GM12878 (cell line): ENCODE measurements at regions not wholly inside any gene's neighbourhood (a gene's known extent, or its start where the extent isn't known, plus 50 kb on each side); places are given as distances from the start of the nearest gene placed in this dataset.

Experiments used
- ATAC-seq: fragments of 200-7000 bp; cut with Tn5 transposase; 3 replicates; pipeline ENCODE4 v1.9.1; 2020; ENCODE audit warnings: mild to moderate bottlenecking, moderate library complexity
- BruUV-seq: library from RNA; stranded (reverse); fragments of 400-500 nt; replicated peaks from 2 replicates; lab custom pipeline; 2021; lab: Mats Ljungman, UMichigan
- CTCF ChIA-PET: fragments of 300-600 bp; sonication (Branson Sonifier 250); formaldehyde crosslinking; extraction: SDS; loops from one replicate; lab custom pipeline; 2021; ENCODE audit warnings: inconsistent platforms; lab: Yijun Ruan, JAX
- POLR2A ChIA-PET: fragments of 350-600 bp; formaldehyde crosslinking; extraction: SDS; loops from one replicate; lab custom pipeline; 2021; ENCODE audit warnings: inconsistent platforms; lab: Charles Lee
- RAD21 ChIA-PET: fragments of 300-600 bp; sonication (Branson Sonifier 250); formaldehyde crosslinking; loops from one replicate; lab custom pipeline; 2023; ENCODE audit warnings: antibody characterized with exemption; ENCODE audit not compliant: unreplicated experiment; lab: Charles Lee
- SMC1A ChIA-PET: fragments of 300-600 bp; sonication (Branson Sonifier 250); formaldehyde crosslinking; loops from one replicate; lab custom pipeline; 2023; ENCODE audit not compliant: unreplicated experiment, uncharacterized antibody; lab: Charles Lee
- DNase-seq: peaks from one replicate; pipeline ENCODE4 v3.0.0-alpha.2; 2011; ENCODE audit warnings: low read depth, low spot score
- FAIRE-seq: peaks from 3 replicates; lab custom pipeline; 2011; peaks lifted over from hg19 to GRCh38; lab: Jason Lieb, UNC
- H2AFZ ChIP-seq: 2 replicates; pipeline ENCODE4 v1.6.0; 2011; ENCODE audit warnings: low read depth, low read length, control low read depth; ENCODE audit not compliant: control insufficient read depth
- H3K27ac ChIP-seq: 2 replicates; pipeline ENCODE4 v1.5.1; 2011; ENCODE audit warnings: control low read depth; ENCODE audit not compliant: control insufficient read depth, insufficient read depth
- H3K27me3 ChIP-seq, 2 experiments: replicated peaks in 1 of 2; 2 replicates each; pipeline versions ENCODE4 v1.6.0 to v1.6.1; 2011; ENCODE audit warnings: low read length in 1 of 2; ENCODE audit not compliant: control insufficient read depth in 2 of 2, insufficient read depth in 2 of 2
- H3K36me3 ChIP-seq, 2 experiments: 2 replicates each; pipeline ENCODE4 v1.5.1; 2011; ENCODE audit warnings: low read length in 1 of 2; ENCODE audit not compliant: control insufficient read depth in 2 of 2, insufficient read depth in 2 of 2
- H3K4me1 ChIP-seq: 2 replicates; pipeline ENCODE4 v1.6.1; 2011; ENCODE audit warnings: mild to moderate bottlenecking, low read length, moderate library complexity, mixed read lengths; ENCODE audit not compliant: control insufficient read depth, insufficient read depth
- H3K4me2 ChIP-seq: 2 replicates; pipeline ENCODE4 v1.6.0; 2011; ENCODE audit warnings: control low read depth; ENCODE audit not compliant: control insufficient read depth, insufficient read depth
- H3K4me3 ChIP-seq: fragments of 200-600 bp; sonication (generic); 2 replicates; pipeline ENCODE4 v1.5.1; 2016
- H3K79me2 ChIP-seq: 2 replicates; pipeline ENCODE4 v1.6.0; 2011; ENCODE audit warnings: low read length; ENCODE audit not compliant: control insufficient read depth, insufficient read depth
- H3K9ac ChIP-seq: 2 replicates; pipeline ENCODE4 v1.8.0; 2011; ENCODE audit warnings: low read length, control low read depth, mixed read lengths; ENCODE audit not compliant: control insufficient read depth, insufficient read depth
- H3K9me3 ChIP-seq: replicated peaks from 3 replicates; pipeline ENCODE4 v1.5.1; 2011; ENCODE audit warnings: mild to moderate bottlenecking, low read length; ENCODE audit not compliant: control insufficient read depth, insufficient read depth
- H4K20me1 ChIP-seq: 2 replicates; pipeline ENCODE4 v1.6.0; 2011; ENCODE audit not compliant: control insufficient read depth, insufficient read depth
- BCLAF1 ChIP-seq: fragments of 450-650 bp; IDR thresholded peaks from 2 replicates; pipeline ENCODE4 v1.6.1; 2017; ENCODE audit warnings: antibody characterized with exemption, mild to moderate bottlenecking, moderate library complexity
- BHLHE40 ChIP-seq, 2 experiments: fragments of 450-650 bp in 1 of 2; IDR thresholded peaks; 2 replicates each; pipeline ENCODE4 v1.6.1; 2011 to 2017; ENCODE audit warnings: low read depth in 2 of 2, borderline replicate concordance in 1 of 2, improper control_type of control experiment in 1 of 2, low read length in 1 of 2, mild to moderate bottlenecking in 1 of 2
- CREM ChIP-seq: IDR thresholded peaks from 2 replicates; pipeline ENCODE4 v1.6.1; 2014; ENCODE audit warnings: antibody characterized with exemption, low read depth
- ETV6 ChIP-seq, 2 experiments: fragments of 450-650 bp in 1 of 2; IDR thresholded peaks in 1 of 2; conservative IDR thresholded peaks in 1 of 2; 2 replicates each; pipeline ENCODE4 v1.6.1; 2014; ENCODE audit warnings: antibody characterized with exemption in 1 of 2, borderline replicate concordance in 1 of 2, low read depth in 1 of 2, mild to moderate bottlenecking in 1 of 2, moderate library complexity in 1 of 2
- RELA ChIP-seq: fragments of 450-650 bp; IDR thresholded peaks from 2 replicates; pipeline ENCODE4 v1.8.0; 2014; ENCODE audit warnings: borderline replicate concordance; ENCODE audit not compliant: partially characterized antibody
- SMARCA5 ChIP-seq: fragments of 450-650 bp; IDR thresholded peaks from 2 replicates; pipeline ENCODE4 v1.6.1; 2017; ENCODE audit warnings: mild to moderate bottlenecking
- WGBS: methylation state at CpG from one replicate; pipeline ENCODE4 v1.1.6; 2016; ENCODE audit warnings: low lambda C conversion rate; ENCODE audit not compliant: insufficient replicate concordance, insufficient coverage; ENCODE audit errors: missing lambda C conversion rate; 5-methylcytosine and 5-hydroxymethylcytosine counted together
- in situ Hi-C: fragments of 300-500 bp; cut with MboI; formaldehyde crosslinking; loops from 9 replicates; pipeline ENCODE4 v1.14.3; 2018; ENCODE audit warnings: mixed read lengths
- intact Hi-C: fragments of 100-400 bp; cut with micrococcal nuclease; formaldehyde crosslinking; loops from one replicate; pipeline ENCODE4 v1.14.2; 2022; ENCODE audit not compliant: unreplicated experiment
- TF ChIP-seq, protein P1 (sequence below): IDR thresholded peaks from 2 replicates; pipeline ENCODE4 v1.6.1; 2011; ENCODE audit warnings: low read depth, mild to moderate bottlenecking, low read length, moderate library complexity, borderline replicate concordance; ENCODE audit errors: extremely low read depth
- TF ChIP-seq, protein P2 (sequence below): fragments of 450-650 bp; IDR thresholded peaks from 2 replicates; pipeline ENCODE4 v1.6.1; 2017; ENCODE audit warnings: mild to moderate bottlenecking, moderate library complexity
- TF ChIP-seq, protein P3 (sequence below): fragments of 450-650 bp; IDR thresholded peaks from 2 replicates; pipeline ENCODE4 v1.6.1; 2017; ENCODE audit warnings: mild to moderate bottlenecking, moderate library complexity

DNA sequence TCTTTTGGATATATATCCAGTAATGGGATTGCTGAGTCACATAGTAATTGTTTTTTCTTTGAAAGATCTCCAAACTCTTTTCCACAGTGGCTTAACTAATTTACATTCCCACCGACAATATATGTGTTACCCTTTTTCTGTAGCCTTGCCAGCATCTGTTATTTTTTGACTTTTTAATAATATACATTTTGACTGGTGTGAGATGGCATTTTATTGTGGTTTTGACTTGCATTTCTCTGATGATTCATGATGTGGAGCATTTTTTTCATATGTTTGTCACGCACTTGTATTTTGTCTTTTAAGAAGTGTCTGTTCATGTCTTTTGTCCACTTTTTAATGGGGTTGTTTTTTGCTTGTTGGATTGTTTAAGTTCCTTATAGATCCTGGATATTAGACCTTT, 58.9 kb upstream of the OPRM1 start:
- DNase-seq: no peak
- no peak overlapping the region for H2AFZ ChIP-seq
- H3K9me3 ChIP-seq: no peaks in the 10 kb centered on the region
- no peaks in the 10 kb centered on the region for H3K36me3 ChIP-seq
- CTCF ChIA-PET: no interaction called here
- no peak overlapping the region for H3K4me2 ChIP-seq
- no peak for ATAC-seq
- H4K20me1 ChIP-seq: no peaks in the 10 kb centered on the region
- BruUV-seq: no TSS peak
- in situ Hi-C loops: no loop called here
- RAD21 ChIA-PET: no interaction called here
- H3K4me3 ChIP-seq: no peak overlapping the region
- SMC1A ChIA-PET: no interaction called here
- H3K27ac ChIP-seq: no peak overlapping the region
- 0% methylated on average over 2 of the region's 2 CpGs for WGBS
- intact Hi-C loops: no loop called here
- no peak for FAIRE-seq
- no peaks in the 10 kb centered on the region for H3K4me1 ChIP-seq
- no peaks in the 10 kb centered on the region for H3K79me2 ChIP-seq
- H3K27me3 ChIP-seq: no peaks in the 10 kb centered on the region
- no peak overlapping the region for H3K9ac ChIP-seq
- POLR2A ChIA-PET: no interaction called here
- TF ChIP-seq ETV6 (conservative IDR thresholded peaks at IDR 0.05 in 1 of 2, IDR thresholded peaks at IDR 0.05 in 1 of 2; ENCODE audit: borderline replicate concordance in 1 of 2, low read depth in 1 of 2) (no peak), RELA (no peak), CREM (no peak), SMARCA5 (no peak), BCLAF1 (no peak), BHLHE40 (IDR thresholded peaks at IDR 0.05; ENCODE audit: borderline replicate concordance in 1 of 2, low read depth in 2 of 2, low read length in 1 of 2) (no peak)
- TF ChIP-seq, protein P1, sequence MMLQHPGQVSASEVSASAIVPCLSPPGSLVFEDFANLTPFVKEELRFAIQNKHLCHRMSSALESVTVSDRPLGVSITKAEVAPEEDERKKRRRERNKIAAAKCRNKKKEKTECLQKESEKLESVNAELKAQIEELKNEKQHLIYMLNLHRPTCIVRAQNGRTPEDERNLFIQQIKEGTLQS: no peak
- TF ChIP-seq, protein P2, sequence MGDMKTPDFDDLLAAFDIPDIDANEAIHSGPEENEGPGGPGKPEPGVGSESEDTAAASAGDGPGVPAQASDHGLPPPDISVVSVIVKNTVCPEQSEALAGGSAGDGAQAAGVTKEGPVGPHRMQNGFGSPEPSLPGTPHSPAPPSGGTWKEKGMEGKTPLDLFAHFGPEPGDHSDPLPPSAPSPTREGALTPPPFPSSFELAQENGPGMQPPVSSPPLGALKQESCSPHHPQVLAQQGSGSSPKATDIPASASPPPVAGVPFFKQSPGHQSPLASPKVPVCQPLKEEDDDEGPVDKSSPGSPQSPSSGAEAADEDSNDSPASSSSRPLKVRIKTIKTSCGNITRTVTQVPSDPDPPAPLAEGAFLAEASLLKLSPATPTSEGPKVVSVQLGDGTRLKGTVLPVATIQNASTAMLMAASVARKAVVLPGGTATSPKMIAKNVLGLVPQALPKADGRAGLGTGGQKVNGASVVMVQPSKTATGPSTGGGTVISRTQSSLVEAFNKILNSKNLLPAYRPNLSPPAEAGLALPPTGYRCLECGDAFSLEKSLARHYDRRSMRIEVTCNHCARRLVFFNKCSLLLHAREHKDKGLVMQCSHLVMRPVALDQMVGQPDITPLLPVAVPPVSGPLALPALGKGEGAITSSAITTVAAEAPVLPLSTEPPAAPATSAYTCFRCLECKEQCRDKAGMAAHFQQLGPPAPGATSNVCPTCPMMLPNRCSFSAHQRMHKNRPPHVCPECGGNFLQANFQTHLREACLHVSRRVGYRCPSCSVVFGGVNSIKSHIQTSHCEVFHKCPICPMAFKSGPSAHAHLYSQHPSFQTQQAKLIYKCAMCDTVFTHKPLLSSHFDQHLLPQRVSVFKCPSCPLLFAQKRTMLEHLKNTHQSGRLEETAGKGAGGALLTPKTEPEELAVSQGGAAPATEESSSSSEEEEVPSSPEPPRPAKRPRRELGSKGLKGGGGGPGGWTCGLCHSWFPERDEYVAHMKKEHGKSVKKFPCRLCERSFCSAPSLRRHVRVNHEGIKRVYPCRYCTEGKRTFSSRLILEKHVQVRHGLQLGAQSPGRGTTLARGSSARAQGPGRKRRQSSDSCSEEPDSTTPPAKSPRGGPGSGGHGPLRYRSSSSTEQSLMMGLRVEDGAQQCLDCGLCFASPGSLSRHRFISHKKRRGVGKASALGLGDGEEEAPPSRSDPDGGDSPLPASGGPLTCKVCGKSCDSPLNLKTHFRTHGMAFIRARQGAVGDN: no peak
- TF ChIP-seq, protein P3, sequence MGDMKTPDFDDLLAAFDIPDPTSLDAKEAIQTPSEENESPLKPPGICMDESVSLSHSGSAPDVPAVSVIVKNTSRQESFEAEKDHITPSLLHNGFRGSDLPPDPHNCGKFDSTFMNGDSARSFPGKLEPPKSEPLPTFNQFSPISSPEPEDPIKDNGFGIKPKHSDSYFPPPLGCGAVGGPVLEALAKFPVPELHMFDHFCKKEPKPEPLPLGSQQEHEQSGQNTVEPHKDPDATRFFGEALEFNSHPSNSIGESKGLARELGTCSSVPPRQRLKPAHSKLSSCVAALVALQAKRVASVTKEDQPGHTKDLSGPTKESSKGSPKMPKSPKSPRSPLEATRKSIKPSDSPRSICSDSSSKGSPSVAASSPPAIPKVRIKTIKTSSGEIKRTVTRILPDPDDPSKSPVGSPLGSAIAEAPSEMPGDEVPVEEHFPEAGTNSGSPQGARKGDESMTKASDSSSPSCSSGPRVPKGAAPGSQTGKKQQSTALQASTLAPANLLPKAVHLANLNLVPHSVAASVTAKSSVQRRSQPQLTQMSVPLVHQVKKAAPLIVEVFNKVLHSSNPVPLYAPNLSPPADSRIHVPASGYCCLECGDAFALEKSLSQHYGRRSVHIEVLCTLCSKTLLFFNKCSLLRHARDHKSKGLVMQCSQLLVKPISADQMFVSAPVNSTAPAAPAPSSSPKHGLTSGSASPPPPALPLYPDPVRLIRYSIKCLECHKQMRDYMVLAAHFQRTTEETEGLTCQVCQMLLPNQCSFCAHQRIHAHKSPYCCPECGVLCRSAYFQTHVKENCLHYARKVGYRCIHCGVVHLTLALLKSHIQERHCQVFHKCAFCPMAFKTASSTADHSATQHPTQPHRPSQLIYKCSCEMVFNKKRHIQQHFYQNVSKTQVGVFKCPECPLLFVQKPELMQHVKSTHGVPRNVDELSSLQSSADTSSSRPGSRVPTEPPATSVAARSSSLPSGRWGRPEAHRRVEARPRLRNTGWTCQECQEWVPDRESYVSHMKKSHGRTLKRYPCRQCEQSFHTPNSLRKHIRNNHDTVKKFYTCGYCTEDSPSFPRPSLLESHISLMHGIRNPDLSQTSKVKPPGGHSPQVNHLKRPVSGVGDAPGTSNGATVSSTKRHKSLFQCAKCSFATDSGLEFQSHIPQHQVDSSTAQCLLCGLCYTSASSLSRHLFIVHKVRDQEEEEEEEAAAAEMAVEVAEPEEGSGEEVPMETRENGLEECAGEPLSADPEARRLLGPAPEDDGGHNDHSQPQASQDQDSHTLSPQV: no peak
